ENCODE measurements at regions not wholly inside any gene's neighbourhood (a gene's known extent, or its start where the extent isn't known, plus 50 kb on each side); places are given as distances from the start of the nearest gene placed in this dataset.

- no peak for TF ChIP-seq POLR2A (IDR thresholded peaks at IDR 0.05)
- TF ChIP-seq, protein P1, sequence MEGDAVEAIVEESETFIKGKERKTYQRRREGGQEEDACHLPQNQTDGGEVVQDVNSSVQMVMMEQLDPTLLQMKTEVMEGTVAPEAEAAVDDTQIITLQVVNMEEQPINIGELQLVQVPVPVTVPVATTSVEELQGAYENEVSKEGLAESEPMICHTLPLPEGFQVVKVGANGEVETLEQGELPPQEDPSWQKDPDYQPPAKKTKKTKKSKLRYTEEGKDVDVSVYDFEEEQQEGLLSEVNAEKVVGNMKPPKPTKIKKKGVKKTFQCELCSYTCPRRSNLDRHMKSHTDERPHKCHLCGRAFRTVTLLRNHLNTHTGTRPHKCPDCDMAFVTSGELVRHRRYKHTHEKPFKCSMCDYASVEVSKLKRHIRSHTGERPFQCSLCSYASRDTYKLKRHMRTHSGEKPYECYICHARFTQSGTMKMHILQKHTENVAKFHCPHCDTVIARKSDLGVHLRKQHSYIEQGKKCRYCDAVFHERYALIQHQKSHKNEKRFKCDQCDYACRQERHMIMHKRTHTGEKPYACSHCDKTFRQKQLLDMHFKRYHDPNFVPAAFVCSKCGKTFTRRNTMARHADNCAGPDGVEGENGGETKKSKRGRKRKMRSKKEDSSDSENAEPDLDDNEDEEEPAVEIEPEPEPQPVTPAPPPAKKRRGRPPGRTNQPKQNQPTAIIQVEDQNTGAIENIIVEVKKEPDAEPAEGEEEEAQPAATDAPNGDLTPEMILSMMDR (IDR thresholded peaks at IDR 0.05) = no peak
- WGBS, 4 donors = 79 to 90% (median 80%) methylated on average over 2 of the region's 2 CpGs
- no peak overlapping the region for H3K4me3 ChIP-seq
- H3K27me3 ChIP-seq = no peaks in the 10 kb centered on the region
- no peaks in the 10 kb centered on the region for H3K4me1 ChIP-seq (replicated peaks in 1 of 2)
- no peaks in the 10 kb centered on the region for H3K36me3 ChIP-seq (replicated peaks in 1 of 2)
- H3K9me3 ChIP-seq (replicated peaks in 1 of 3) = no peaks in the 10 kb centered on the region
- intact Hi-C loops (cut with DNase I) = no loop called here
- H3K27ac ChIP-seq = no peak overlapping the region
- no peak for DNase-seq
These were observed 2360.1 kb downstream of the PCDH7 start for GRCh38 chr4:33080275-33080674.

- WGBS, 4 donors = 80 to 86% (median 84%) methylated on average over 2 of the region's 2 CpGs
- Histone ChIP-seq H3K36me3 (replicated peaks in 1 of 2) (no peaks in the 10 kb centered on the region), H3K4me3 (no peak overlapping the region), H3K27ac (no peak overlapping the region), H3K27me3 (no peaks in the 10 kb centered on the region), H3K4me1 (replicated peaks in 1 of 2) (no peaks in the 10 kb centered on the region), H3K9me3 (replicated peaks in 1 of 3) (no peaks in the 10 kb centered on the region)
- DNase-seq = no peak
- TF ChIP-seq, protein P1 (IDR thresholded peaks at IDR 0.05) = no peak
- no peak for TF ChIP-seq POLR2A (IDR thresholded peaks at IDR 0.05)
- intact Hi-C loops (cut with DNase I) = no loop called here
These were observed 2365.5 kb downstream of the PCDH7 start for GRCh38 chr4:33085709-33086108.

DNA sequence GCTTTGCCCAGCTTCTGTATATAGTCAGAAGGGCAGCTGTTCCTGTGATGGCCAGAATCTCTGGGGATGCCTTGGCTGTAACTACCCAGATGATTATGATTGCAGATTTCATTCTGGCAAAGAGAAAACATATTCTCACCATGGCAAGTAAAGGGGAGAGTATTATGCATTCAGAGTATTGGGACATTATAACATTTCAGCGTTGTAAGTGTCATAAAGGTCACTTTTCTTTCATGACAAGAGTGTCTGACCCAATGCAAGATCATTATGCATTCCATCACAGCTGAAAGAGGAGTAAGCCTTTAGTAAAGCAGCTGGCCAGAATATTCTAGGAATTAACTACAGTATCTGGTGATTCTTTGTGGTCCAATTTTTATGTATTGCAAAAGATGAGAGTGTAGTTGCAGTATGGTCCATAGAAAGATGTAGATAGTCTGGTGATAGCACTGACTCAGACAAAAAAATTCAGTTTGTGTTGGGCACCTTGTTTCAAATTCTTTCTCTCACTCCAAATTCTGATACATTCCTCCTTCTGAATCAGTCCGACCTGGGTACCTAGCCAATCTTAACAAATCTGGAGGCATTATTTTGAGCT is 2366.3 kb downstream of the PCDH7 start:
- Histone ChIP-seq H3K36me3 (replicated peaks in 1 of 2) (no peaks in the 10 kb centered on the region), H3K9me3 (replicated peaks in 1 of 3) (no peaks in the 10 kb centered on the region), H3K4me3 (no peak overlapping the region), H3K27me3 (no peaks in the 10 kb centered on the region), H3K4me1 (replicated peaks in 1 of 2) (no peaks in the 10 kb centered on the region), H3K27ac (no peak overlapping the region)
- no peak for TF ChIP-seq POLR2A (IDR thresholded peaks at IDR 0.05)
- TF ChIP-seq, protein P1 (IDR thresholded peaks at IDR 0.05) = no peak
- no peak for DNase-seq
- whole genome bisulfite sequencing, 4 donors = 54 to 76% (median 59%) methylated on average over 2 of the region's 2 CpGs
- intact Hi-C loops (cut with DNase I) = no loop called here

DNA sequence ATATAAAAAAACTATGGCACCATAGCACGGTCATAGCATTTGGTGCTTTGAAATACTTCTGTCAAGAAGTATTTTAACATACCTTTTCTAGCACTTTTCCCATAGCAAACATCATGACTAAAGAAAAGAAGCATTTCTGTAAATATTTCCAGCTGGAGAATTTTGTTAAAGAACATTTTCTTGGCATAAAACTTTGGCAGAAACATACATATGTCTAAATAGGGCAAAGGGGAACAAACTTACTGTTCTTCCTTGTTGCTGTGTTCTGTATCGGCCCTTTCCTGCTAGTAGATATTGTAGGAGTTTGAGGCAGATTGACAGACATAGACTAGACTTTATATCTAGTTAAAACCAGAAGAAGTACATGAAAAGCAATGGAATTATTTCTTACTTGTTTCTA is 2368.5 kb downstream of the PCDH7 start:
- no peaks in the 10 kb centered on the region for H3K36me3 ChIP-seq (replicated peaks in 1 of 2)
- no peaks in the 10 kb centered on the region for H3K4me1 ChIP-seq (replicated peaks in 1 of 2)
- no peak overlapping the region for H3K4me3 ChIP-seq
- WGBS, 4 donors = 50 to 73% (median 65%) methylated on average over 2 of the region's 2 CpGs
- no peaks in the 10 kb centered on the region for H3K27me3 ChIP-seq
- TF ChIP-seq, protein P1 (IDR thresholded peaks at IDR 0.05) = no peak
- TF ChIP-seq POLR2A (IDR thresholded peaks at IDR 0.05) = no peak
- no peak for DNase-seq
- intact Hi-C loops (cut with DNase I) = no loop called here
- H3K27ac ChIP-seq = no peak overlapping the region
- H3K9me3 ChIP-seq (replicated peaks in 1 of 3) = no peaks in the 10 kb centered on the region

Data from adrenal gland (tissue), 9 donors.